A673 (cell line): ENCODE measurements at regions not wholly inside any gene's neighbourhood (a gene's known extent, or its start where the extent isn't known, plus 50 kb on each side); places are given as distances from the start of the nearest gene placed in this dataset.

ENCODE experiments used
- EZH2 ChIP-seq: fragments of 200-600 bp; sonication (generic); IDR thresholded peaks from 2 replicates; pipeline ENCODE4 v1.6.1; 2017; ENCODE audit warnings: borderline replicate concordance, low read depth, mild to moderate bottlenecking, mixed read lengths, antibody characterized with exemption, low read length; ENCODE audit not compliant: poor library complexity, severe bottlenecking
- TF ChIP-seq, protein P1 (sequence below): fragments of 300-800, 200-600 bp; sonication (generic); conservative IDR thresholded peaks from 2 replicates; pipeline ENCODE4 v1.5.1; 2017; ENCODE audit warnings: low read depth, mild to moderate bottlenecking, antibody characterized with exemption, low read length, moderate library complexity, mixed read lengths

DNA sequence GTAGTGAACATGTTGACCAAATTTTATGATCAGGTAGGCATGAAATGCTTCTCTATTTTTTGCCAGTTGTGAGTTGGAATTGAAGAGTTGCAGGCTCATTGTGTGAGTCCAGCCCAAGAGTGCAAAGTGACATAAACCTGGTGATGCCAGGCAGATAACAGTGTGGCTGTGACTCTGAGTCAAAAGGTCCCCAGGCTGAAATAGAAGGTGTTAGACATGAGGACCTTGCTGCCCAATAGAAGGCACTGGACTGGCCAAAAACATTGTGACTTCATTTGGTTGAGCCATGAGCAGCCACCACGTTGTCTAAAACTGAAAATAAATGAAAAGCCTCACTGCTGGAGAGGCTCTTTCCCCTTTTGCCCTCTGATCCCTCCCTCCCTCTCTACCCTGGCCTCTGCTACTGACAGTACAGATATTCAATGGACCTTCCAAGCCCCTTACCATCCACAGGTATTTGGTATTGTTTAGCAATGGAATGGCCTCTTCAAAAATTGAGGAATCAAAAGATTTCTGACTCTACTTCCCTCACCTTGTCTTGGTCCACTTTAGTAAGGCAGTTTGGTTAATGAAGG lies 67.8 kb upstream of the ABCD3 start:
- TF ChIP-seq, protein P1, sequence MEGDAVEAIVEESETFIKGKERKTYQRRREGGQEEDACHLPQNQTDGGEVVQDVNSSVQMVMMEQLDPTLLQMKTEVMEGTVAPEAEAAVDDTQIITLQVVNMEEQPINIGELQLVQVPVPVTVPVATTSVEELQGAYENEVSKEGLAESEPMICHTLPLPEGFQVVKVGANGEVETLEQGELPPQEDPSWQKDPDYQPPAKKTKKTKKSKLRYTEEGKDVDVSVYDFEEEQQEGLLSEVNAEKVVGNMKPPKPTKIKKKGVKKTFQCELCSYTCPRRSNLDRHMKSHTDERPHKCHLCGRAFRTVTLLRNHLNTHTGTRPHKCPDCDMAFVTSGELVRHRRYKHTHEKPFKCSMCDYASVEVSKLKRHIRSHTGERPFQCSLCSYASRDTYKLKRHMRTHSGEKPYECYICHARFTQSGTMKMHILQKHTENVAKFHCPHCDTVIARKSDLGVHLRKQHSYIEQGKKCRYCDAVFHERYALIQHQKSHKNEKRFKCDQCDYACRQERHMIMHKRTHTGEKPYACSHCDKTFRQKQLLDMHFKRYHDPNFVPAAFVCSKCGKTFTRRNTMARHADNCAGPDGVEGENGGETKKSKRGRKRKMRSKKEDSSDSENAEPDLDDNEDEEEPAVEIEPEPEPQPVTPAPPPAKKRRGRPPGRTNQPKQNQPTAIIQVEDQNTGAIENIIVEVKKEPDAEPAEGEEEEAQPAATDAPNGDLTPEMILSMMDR: no peak
- TF ChIP-seq EZH2: no peak
